ENCODE measurements at regions not wholly inside any gene's neighbourhood (a gene's known extent, or its start where the extent isn't known, plus 50 kb on each side); places are given as distances from the start of the nearest gene placed in this dataset.

- TF ChIP-seq CTCF (IDR thresholded peaks at IDR 0.05) (no peak), POLR2A (IDR thresholded peaks at IDR 0.05) (no peak)
These were observed 259.8 kb upstream of the KLF14 start for GRCh38 chr7:130993671-130994365.

Data from tibial nerve (tissue), 3 donors.